Stimulated activated effector memory CD8-positive, alpha-beta T cell treated with anti-CD3 and anti-CD28 coated beads, Interleukin-12 subunit alpha, Interleukin-12 subunit beta, amount 100 ng/mL, for 72 hours (primary cell): ENCODE measurements at regions not wholly inside any gene's neighbourhood (a gene's known extent, or its start where the extent isn't known, plus 50 kb on each side); places are given as distances from the start of the nearest gene placed in this dataset.

Experiments used
- ATAC-seq: fragments of 150-1000 bp; cut with Tn5 transposase; 2 replicates; pipeline ENCODE4 v1.10.0; 2021
- DNase-seq, 2 donors: peaks; one replicate each; pipeline ENCODE4 v3.0.0; 2021 to 2022; ENCODE audit warnings: low spot score in 2 of 2
- H3K27ac Mint-ChIP-seq: one replicate; pipeline ENCODE4 v1.8.0; 2022; ENCODE audit warnings: mild to moderate bottlenecking, mixed read lengths
- H3K36me3 Mint-ChIP-seq: one replicate; pipeline ENCODE4 v1.8.0; 2022; ENCODE audit warnings: mild to moderate bottlenecking, mixed read lengths
- H3K4me1 Mint-ChIP-seq: one replicate; pipeline ENCODE4 v1.8.0; 2022; ENCODE audit warnings: mixed read lengths
- H3K4me3 Mint-ChIP-seq: one replicate; pipeline ENCODE4 v1.8.0; 2022; ENCODE audit warnings: mild to moderate bottlenecking, mixed read lengths
- H3K9me3 Mint-ChIP-seq: one replicate; pipeline ENCODE4 v1.8.0; 2022; ENCODE audit warnings: mixed read lengths

- no peak for DNase-seq
- no peaks in the 10 kb centered on the region for H3K36me3 Mint-ChIP-seq
- no peaks in the 10 kb centered on the region for H3K4me1 Mint-ChIP-seq
- no peak for ATAC-seq
- peaks cover 2% of the 10 kb centered on the region for H3K9me3 Mint-ChIP-seq
- no peak overlapping the region for H3K27ac Mint-ChIP-seq
- H3K4me3 Mint-ChIP-seq = no peak overlapping the region
Observed at GRCh38 chr5:106610041-106610440, 1060.7 kb downstream of the EFNA5 start.

GRCh38 chr5:106601620-106602019, 1069.1 kb downstream of the EFNA5 start:
- H3K4me1 Mint-ChIP-seq = no peaks in the 10 kb centered on the region
- H3K36me3 Mint-ChIP-seq = no peaks in the 10 kb centered on the region
- H3K27ac Mint-ChIP-seq = no peak overlapping the region
- ATAC-seq (no peak), DNase-seq (no peak)
- no peak overlapping the region for H3K4me3 Mint-ChIP-seq
- H3K9me3 Mint-ChIP-seq = peaks cover 3% of the 10 kb centered on the region

GRCh38 chr5:106600803-106601202, 1069.9 kb downstream of the EFNA5 start:
- Mint-ChIP-seq H3K4me3 (no peak overlapping the region), H3K36me3 (no peaks in the 10 kb centered on the region), H3K9me3 (peaks cover 3% of the 10 kb centered on the region), H3K4me1 (no peaks in the 10 kb centered on the region), H3K27ac (no peak overlapping the region)
- DNase-seq = no peak
- ATAC-seq = no peak

- DNase-seq (no peak), ATAC-seq (no peak)
- Mint-ChIP-seq H3K4me1 (no peaks in the 10 kb centered on the region), H3K27ac (no peak overlapping the region), H3K9me3 (peaks cover 13% of the 10 kb centered on the region), H3K4me3 (no peak overlapping the region), H3K36me3 (no peaks in the 10 kb centered on the region)
Observed at GRCh38 chr5:106595864-106596263, 1074.9 kb downstream of the EFNA5 start.

- H3K36me3 Mint-ChIP-seq = no peaks in the 10 kb centered on the region
- no peak overlapping the region for H3K27ac Mint-ChIP-seq
- no peaks in the 10 kb centered on the region for H3K4me1 Mint-ChIP-seq
- no peak overlapping the region for H3K4me3 Mint-ChIP-seq
- ATAC-seq (no peak), DNase-seq (no peak)
- H3K9me3 Mint-ChIP-seq = peaks cover 3% of the 10 kb centered on the region
Observed at GRCh38 chr5:106584268-106584667, 1086.5 kb downstream of the EFNA5 start.

- Mint-ChIP-seq H3K36me3 (no peaks in the 10 kb centered on the region), H3K9me3 (no peaks in the 10 kb centered on the region), H3K4me3 (no peak overlapping the region), H3K27ac (no peak overlapping the region), H3K4me1 (no peaks in the 10 kb centered on the region)
- DNase-seq (no peak), ATAC-seq (peak; percentile 26)
Observed at GRCh38 chr5:106578736-106579135, 1092.0 kb downstream of the EFNA5 start.

GRCh38 chr5:106574820-106575219, 1095.9 kb downstream of the EFNA5 start:
- DNase-seq = no peak
- Mint-ChIP-seq H3K9me3 (no peaks in the 10 kb centered on the region), H3K4me3 (no peak overlapping the region), H3K36me3 (no peaks in the 10 kb centered on the region), H3K4me1 (no peaks in the 10 kb centered on the region), H3K27ac (no peak overlapping the region)
- no peak for ATAC-seq

- Mint-ChIP-seq H3K4me3 (no peak overlapping the region), H3K9me3 (peaks cover 7% of the 10 kb centered on the region), H3K36me3 (no peaks in the 10 kb centered on the region), H3K27ac (no peak overlapping the region), H3K4me1 (no peaks in the 10 kb centered on the region)
- no peak for ATAC-seq
- DNase-seq = no peak
Observed at GRCh38 chr5:106566031-106566430, 1104.7 kb downstream of the EFNA5 start.

- no peak overlapping the region for H3K27ac Mint-ChIP-seq
- no peaks in the 10 kb centered on the region for H3K4me1 Mint-ChIP-seq
- ATAC-seq = no peak
- no peak overlapping the region for H3K4me3 Mint-ChIP-seq
- DNase-seq = no peak
- H3K36me3 Mint-ChIP-seq = no peaks in the 10 kb centered on the region
- H3K9me3 Mint-ChIP-seq = peaks cover 15% of the 10 kb centered on the region
Observed at GRCh38 chr5:106545325-106545724, 1125.4 kb downstream of the EFNA5 start.

GRCh38 chr5:106543330-106543729, 1127.4 kb downstream of the EFNA5 start:
- Mint-ChIP-seq H3K27ac (no peak overlapping the region), H3K4me1 (no peaks in the 10 kb centered on the region), H3K4me3 (no peak overlapping the region), H3K36me3 (no peaks in the 10 kb centered on the region), H3K9me3 (peaks cover 15% of the 10 kb centered on the region)
- ATAC-seq (no peak), DNase-seq (no peak)

GRCh38 chr5:106530150-106530549, 1140.6 kb downstream of the EFNA5 start:
- Mint-ChIP-seq H3K9me3 (peaks cover 12% of the 10 kb centered on the region), H3K36me3 (no peaks in the 10 kb centered on the region)
- DNase-seq = no peak

GRCh38 chr5:106525438-106525837, 1145.3 kb downstream of the EFNA5 start:
- H3K4me1 Mint-ChIP-seq = no peaks in the 10 kb centered on the region
- no peak overlapping the region for H3K4me3 Mint-ChIP-seq
- no peaks in the 10 kb centered on the region for H3K36me3 Mint-ChIP-seq
- DNase-seq (no peak), ATAC-seq (no peak)
- no peak overlapping the region for H3K27ac Mint-ChIP-seq
- H3K9me3 Mint-ChIP-seq = peaks cover 3% of the 10 kb centered on the region

More at GRCh38 chr5:106530150-106530549, 1140.6 kb downstream of the EFNA5 start:
- H3K4me1 Mint-ChIP-seq = no peaks in the 10 kb centered on the region
- H3K4me3 Mint-ChIP-seq = no peak overlapping the region
- ATAC-seq = no peak
- H3K27ac Mint-ChIP-seq = no peak overlapping the region

- ATAC-seq (no peak), DNase-seq (no peak)
- no peak overlapping the region for H3K27ac Mint-ChIP-seq
- no peaks in the 10 kb centered on the region for H3K4me1 Mint-ChIP-seq
- peaks cover 5% of the 10 kb centered on the region for H3K9me3 Mint-ChIP-seq
- H3K36me3 Mint-ChIP-seq = no peaks in the 10 kb centered on the region
- H3K4me3 Mint-ChIP-seq = no peak overlapping the region
Observed at GRCh38 chr5:106523852-106524251, 1146.9 kb downstream of the EFNA5 start.

- no peak overlapping the region for H3K27ac Mint-ChIP-seq
- no peak for ATAC-seq
- H3K36me3 Mint-ChIP-seq = no peaks in the 10 kb centered on the region
- DNase-seq = no peak
- H3K4me3 Mint-ChIP-seq = no peak overlapping the region
- peaks cover 4% of the 10 kb centered on the region for H3K9me3 Mint-ChIP-seq
- H3K4me1 Mint-ChIP-seq = no peaks in the 10 kb centered on the region
Observed at GRCh38 chr5:106522296-106522695, 1148.4 kb downstream of the EFNA5 start.

GRCh38 chr5:106521701-106522100, 1149.0 kb downstream of the EFNA5 start:
- Mint-ChIP-seq H3K27ac (no peak overlapping the region), H3K36me3 (no peaks in the 10 kb centered on the region), H3K9me3 (peaks cover 4% of the 10 kb centered on the region), H3K4me1 (no peaks in the 10 kb centered on the region), H3K4me3 (no peak overlapping the region)
- ATAC-seq = no peak
- no peak for DNase-seq

- DNase-seq (no peak), ATAC-seq (no peak)
- Mint-ChIP-seq H3K36me3 (no peaks in the 10 kb centered on the region), H3K4me3 (no peak overlapping the region), H3K9me3 (peaks cover 9% of the 10 kb centered on the region), H3K4me1 (no peaks in the 10 kb centered on the region), H3K27ac (no peak overlapping the region)
Observed at GRCh38 chr5:106510321-106510720, 1160.4 kb downstream of the EFNA5 start.

GRCh38 chr5:106508894-106509293, 1161.8 kb downstream of the EFNA5 start:
- Mint-ChIP-seq H3K27ac (no peak overlapping the region), H3K4me1 (no peaks in the 10 kb centered on the region), H3K36me3 (no peaks in the 10 kb centered on the region), H3K4me3 (no peak overlapping the region), H3K9me3 (peaks cover 5% of the 10 kb centered on the region)
- ATAC-seq (no peak), DNase-seq (no peak)
